ENCODE measurements at regions not wholly inside any gene's neighbourhood (a gene's known extent, or its start where the extent isn't known, plus 50 kb on each side); places are given as distances from the start of the nearest gene placed in this dataset.

GRCh38 chr3:194888916-194889315 lies 203.2 kb downstream of the FAM43A start:
- Histone ChIP-seq H2AFZ (ENCODE audit: low read length) (no peak overlapping the region), H3K79me2 (ENCODE audit: insufficient read depth, low read length) (no peaks in the 10 kb centered on the region), H3K4me2 (ENCODE audit: low read depth, low read length) (no peak overlapping the region), H3K27me3 (ENCODE audit: control insufficient read depth in 1 of 2, insufficient read depth in 2 of 2, low read length in 2 of 2) (no peaks in the 10 kb centered on the region), H4K20me1 (ENCODE audit: insufficient read depth, low read length) (no peaks in the 10 kb centered on the region), H3K27ac (ENCODE audit: extremely low read length, insufficient read depth, low read length) (no peak overlapping the region), H3K9ac (ENCODE audit: insufficient read depth, low read depth, low read length) (no peak overlapping the region), H3K9me3 (ENCODE audit: low read length) (no peaks in the 10 kb centered on the region), H3K36me3 (replicated peaks in 1 of 2; ENCODE audit: control insufficient read depth in 1 of 2, insufficient read depth in 2 of 2, low read length in 2 of 2) (no peaks in the 10 kb centered on the region), H3K4me3 (replicated peaks in 1 of 3; ENCODE audit: insufficient read depth in 1 of 3, low read depth in 2 of 3, low read length in 3 of 3) (no peak overlapping the region), H3K4me1 (ENCODE audit: insufficient read depth, low read length) (no peaks in the 10 kb centered on the region)
- in situ Hi-C loops (cut with HindIII; ENCODE audit: extremely low pct_ligation_motif_present, low pct_unique_long_range_greater_than_20kb): no loop called here
- WGBS (ENCODE audit: low lambda C conversion rate): 35% methylated on average over 3 of the region's 3 CpGs
- ChIA-PET CTCF (ENCODE audit: low intra/inter-chr PET ratio, low total read pairs) (no interaction called here), POLR2A (no interaction called here)
- TF ChIP-seq MBNL3 (CRISPR knock-in tag; conservative IDR thresholded peaks at IDR 0.05) (no peak), RARA (CRISPR knock-in tag; IDR thresholded peaks at IDR 0.05) (no peak), TFE3 (CRISPR knock-in tag; IDR thresholded peaks at IDR 0.05) (no peak), FOXO1 (CRISPR knock-in tag; IDR thresholded peaks at IDR 0.05) (no peak), ZNF317 (CRISPR knock-in tag; IDR thresholded peaks at IDR 0.05) (no peak), RERE (CRISPR knock-in tag; IDR thresholded peaks at IDR 0.05; ENCODE audit: low read depth) (no peak), ZNF761 (CRISPR knock-in tag; conservative IDR thresholded peaks at IDR 0.05) (no peak), ZNF570 (CRISPR knock-in tag; IDR thresholded peaks at IDR 0.05; ENCODE audit: borderline replicate concordance) (no peak), ZNF275 (CRISPR knock-in tag; IDR thresholded peaks at IDR 0.05; ENCODE audit: borderline replicate concordance) (no peak), ATF4 (CRISPR knock-in tag; IDR thresholded peaks at IDR 0.05) (no peak), ISL2 (CRISPR knock-in tag; IDR thresholded peaks at IDR 0.05) (no peak), ZNF607 (CRISPR knock-in tag; IDR thresholded peaks at IDR 0.05; ENCODE audit: borderline replicate concordance) (no peak), SP140L (CRISPR knock-in tag; IDR thresholded peaks at IDR 0.05; ENCODE audit: borderline replicate concordance) (no peak)
- intact Hi-C loops (cut with micrococcal nuclease; ENCODE audit: unreplicated experiment): no loop called here
- FAIRE-seq: no peak
- DNase-seq (ENCODE audit: low spot score): no peak
- ATAC-seq: no peak
- BruUV-seq (replicated peaks): no TSS peak
